NB4 (cell line): ENCODE measurements at regions not wholly inside any gene's neighbourhood (a gene's known extent, or its start where the extent isn't known, plus 50 kb on each side); places are given as distances from the start of the nearest gene placed in this dataset.

ENCODE experiments used
- CTCF ChIP-seq: IDR thresholded peaks from one replicate; pipeline ENCODE4 v1.5.1; 2012; ENCODE audit warnings: low read depth, low read length
- MAX ChIP-seq: IDR thresholded peaks from 2 replicates; pipeline ENCODE4 v1.6.1; 2011; ENCODE audit warnings: low read depth, low read length
- POLR2A ChIP-seq: IDR thresholded peaks from 2 replicates; pipeline ENCODE4 v1.6.1; 2011; ENCODE audit warnings: mild to moderate bottlenecking; ENCODE audit not compliant: insufficient read length; ENCODE audit errors: extremely low read depth

GRCh38 chr6:21845439-21846140 lies 252.0 kb downstream of the SOX4 start:
- no peak for TF ChIP-seq CTCF
- no peak for TF ChIP-seq POLR2A
- no peak for TF ChIP-seq MAX
